PC-3 (cell line): ENCODE measurements at regions not wholly inside any gene's neighbourhood (a gene's known extent, or its start where the extent isn't known, plus 50 kb on each side); places are given as distances from the start of the nearest gene placed in this dataset.

Source experiments
- ATAC-seq: fragments of 200-7000 bp; cut with Tn5 transposase; 2 replicates; pipeline ENCODE4 v1.9.1; 2020; ENCODE audit warnings: mild to moderate bottlenecking, moderate library complexity
- BruUV-seq: library from RNA; stranded (reverse); fragments of 400-500 nt; replicated peaks from 2 replicates; lab custom pipeline; 2021; lab: Mats Ljungman, UMichigan
- CTCF ChIA-PET: fragments of 300-600 bp; sonication (Branson Sonifier 250); formaldehyde crosslinking; loops from one replicate; lab custom pipeline; 2022; ENCODE audit warnings: antibody characterized with exemption; lab: Charles Lee
- POLR2A ChIA-PET: fragments of 300-600 bp; sonication (Branson Sonifier 250); formaldehyde crosslinking; loops from one replicate; lab custom pipeline; 2022; ENCODE audit warnings: antibody characterized with exemption; ENCODE audit not compliant: unreplicated experiment; lab: Charles Lee
- DNase-seq: peaks from one replicate; pipeline ENCODE4 v3.0.0-alpha.2; 2015
- H2AFZ ChIP-seq: fragments of 300-600 bp; sonication (generic); 2 replicates; pipeline ENCODE4 v1.6.0; 2016; ENCODE audit warnings: antibody characterized with exemption, low read length
- H3F3A ChIP-seq: fragments of 300-600 bp; sonication (generic); one replicate; pipeline ENCODE4 v1.6.0; 2017; ENCODE audit warnings: antibody characterized with exemption, low read length, control low read depth, mild to moderate bottlenecking; ENCODE audit not compliant: unreplicated experiment
- H3K27ac ChIP-seq: fragments of 300-600 bp; sonication (generic); 2 replicates; pipeline ENCODE4 v1.5.1; 2016; ENCODE audit warnings: mild to moderate bottlenecking, low read length
- H3K27me3 ChIP-seq: fragments of 300-600 bp; sonication (generic); 2 replicates; pipeline ENCODE4 v1.6.1; 2016; ENCODE audit warnings: low read length, mixed read lengths
- H3K36me3 ChIP-seq: fragments of 300-600 bp; sonication (generic); 2 replicates; pipeline ENCODE4 v1.6.1; 2016; ENCODE audit warnings: low read depth, mixed run types, low read length, mixed read lengths
- H3K4me1 ChIP-seq: fragments of 300-600 bp; sonication (generic); 2 replicates; pipeline ENCODE4 v1.5.1; 2016; ENCODE audit warnings: low read length; ENCODE audit not compliant: insufficient read depth
- H3K4me2 ChIP-seq: fragments of 300-600 bp; sonication (generic); 2 replicates; pipeline ENCODE4 v1.6.0; 2016; ENCODE audit warnings: low read length
- H3K4me3 ChIP-seq: fragments of 300-600 bp; sonication (generic); 2 replicates; pipeline ENCODE4 v1.5.1; 2016; ENCODE audit warnings: mild to moderate bottlenecking, low read length, mixed read lengths
- H3K79me2 ChIP-seq: fragments of 300-600 bp; sonication (generic); 2 replicates; pipeline ENCODE4 v1.6.1; 2017; ENCODE audit warnings: low read length, mixed read lengths
- H3K9ac ChIP-seq: fragments of 300-600 bp; sonication (generic); 2 replicates; pipeline ENCODE4 v1.6.0; 2016; ENCODE audit warnings: mild to moderate bottlenecking, low read length
- H3K9me2 ChIP-seq: fragments of 300-600 bp; sonication (generic); replicated peaks from 2 replicates; pipeline ENCODE4 v1.6.1; 2016; ENCODE audit warnings: mixed run types, low read length, mixed read lengths
- H3K9me3 ChIP-seq: fragments of 300-600 bp; sonication (generic); 2 replicates; pipeline ENCODE4 v1.6.1; 2016; ENCODE audit warnings: low read length, mixed read lengths
- H4K20me1 ChIP-seq: fragments of 300-600 bp; sonication (generic); 2 replicates; pipeline ENCODE4 v1.6.1; 2016; ENCODE audit warnings: low read length, mixed read lengths
- CTCF ChIP-seq: fragments of 300-600 bp; sonication (generic); conservative IDR thresholded peaks from 2 replicates; pipeline ENCODE4 v1.5.1; 2017; ENCODE audit warnings: antibody characterized with exemption, low read depth, mild to moderate bottlenecking, low read length
- EZH2 ChIP-seq: fragments of 300-600 bp; sonication (generic); IDR thresholded peaks from one replicate; pipeline ENCODE4 v1.6.1; 2017; ENCODE audit warnings: antibody characterized with exemption, mild to moderate bottlenecking, low read length; ENCODE audit not compliant: unreplicated experiment
- EZH2phosphoT487 ChIP-seq: fragments of 300-600 bp; sonication (generic); IDR thresholded peaks from 2 replicates; pipeline ENCODE4 v1.6.1; 2018; ENCODE audit warnings: mild to moderate bottlenecking, antibody characterized with exemption, low read length, borderline replicate concordance
- intact Hi-C: fragments of 100-400 bp; cut with micrococcal nuclease; formaldehyde crosslinking; loops from 2 replicates; pipeline ENCODE4 v1.9.0; 2023

- DNase-seq (no peak), ATAC-seq (no peak)
- no peaks in the 10 kb centered on the region for H3F3A ChIP-seq
- H3K4me3 ChIP-seq: no peak overlapping the region
- TF ChIP-seq EZH2 (no peak), EZH2phosphoT487 (no peak), CTCF (no peak)
- no TSS peak for BruUV-seq
- POLR2A ChIA-PET: no interaction called here
- H4K20me1 ChIP-seq: no peaks in the 10 kb centered on the region
- H3K27me3 ChIP-seq: no peaks in the 10 kb centered on the region
- intact Hi-C loops: loop anchor here (10.0 kb wide), 1 partner anchor 378 kb away; no protein-coding TSS in a partner anchor
- no peaks in the 10 kb centered on the region for H3K4me1 ChIP-seq
- no peak overlapping the region for H2AFZ ChIP-seq
- H3K79me2 ChIP-seq: no peaks in the 10 kb centered on the region
- H3K36me3 ChIP-seq: no peaks in the 10 kb centered on the region
- H3K27ac ChIP-seq: no peak overlapping the region
- CTCF ChIA-PET: interaction anchor here (0.6 kb wide), 1 partner anchor 1164 kb away, joined by 4 read pairs; no protein-coding TSS in a partner anchor
- no peaks in the 10 kb centered on the region for H3K9me2 ChIP-seq
- H3K9ac ChIP-seq: no peak overlapping the region
- no peak overlapping the region for H3K4me2 ChIP-seq
- H3K9me3 ChIP-seq: no peaks in the 10 kb centered on the region
Observed at GRCh38 chr4:163932504-163932903, 438.0 kb downstream of the TMA16 start.

GRCh38 chr4:163939597-163939996, 445.1 kb downstream of the TMA16 start:
- H3K27me3 ChIP-seq: no peaks in the 10 kb centered on the region
- no peak overlapping the region for H3K4me2 ChIP-seq
- H3K9ac ChIP-seq: no peak overlapping the region
- H3K9me3 ChIP-seq: no peaks in the 10 kb centered on the region
- H3K79me2 ChIP-seq: no peaks in the 10 kb centered on the region
- H3K27ac ChIP-seq: no peak overlapping the region
- H3K4me3 ChIP-seq: no peak overlapping the region
- BruUV-seq: no TSS peak
- H3F3A ChIP-seq: no peaks in the 10 kb centered on the region
- ChIA-PET CTCF (no interaction called here), POLR2A (no interaction called here)
- DNase-seq (no peak), ATAC-seq (no peak)
- no peaks in the 10 kb centered on the region for H4K20me1 ChIP-seq
- no peak overlapping the region for H2AFZ ChIP-seq
- no peak for TF ChIP-seq EZH2
- TF ChIP-seq EZH2phosphoT487: no peak
- no peak for TF ChIP-seq CTCF
- H3K4me1 ChIP-seq: peaks cover 20% of the 10 kb centered on the region; the same call in 1 of the 2 replicates
- H3K9me2 ChIP-seq: no peaks in the 10 kb centered on the region
- intact Hi-C loops: loop anchor here (10.0 kb wide), 1 partner anchor 385 kb away; no protein-coding TSS in a partner anchor
- no peaks in the 10 kb centered on the region for H3K36me3 ChIP-seq

GRCh38 chr4:163941221-163941905, 446.9 kb downstream of the TMA16 start:
- ChIA-PET CTCF (no interaction called here), POLR2A (interaction anchor here (0.6 kb wide), 1 partner anchor 401 kb away, joined by 4 read pairs; no protein-coding TSS in a partner anchor)
- Histone ChIP-seq H3K27ac (peak overlapping the region; percentile 70), H3K9me3 (no peaks in the 10 kb centered on the region), H3K36me3 (no peaks in the 10 kb centered on the region), H3F3A (no peaks in the 10 kb centered on the region), H3K4me3 (no peak overlapping the region; the same call in 1 of the 2 replicates), H3K4me2 (peak overlapping the region; percentile 71), H3K79me2 (no peaks in the 10 kb centered on the region), H2AFZ (0 out of 2 replicates have a peak overlapping the region, but pooled peaks have one; percentile 10), H3K27me3 (no peaks in the 10 kb centered on the region), H4K20me1 (no peaks in the 10 kb centered on the region), H3K9me2 (no peaks in the 10 kb centered on the region), H3K9ac (no peak overlapping the region), H3K4me1 (peaks cover 20% of the 10 kb centered on the region; the same call in 1 of the 2 replicates)
- peak; percentile 86 for ATAC-seq
- intact Hi-C loops: loop anchor here (5.0 kb wide), 1 partner anchor 66 kb away; no protein-coding TSS in a partner anchor
- BruUV-seq: no TSS peak
- TF ChIP-seq EZH2 (no peak), EZH2phosphoT487 (no peak), CTCF (no peak)
- peak; percentile 77 for DNase-seq
